ENCODE measurements at regions not wholly inside any gene's neighbourhood (a gene's known extent, or its start where the extent isn't known, plus 50 kb on each side); places are given as distances from the start of the nearest gene placed in this dataset.

DNA sequence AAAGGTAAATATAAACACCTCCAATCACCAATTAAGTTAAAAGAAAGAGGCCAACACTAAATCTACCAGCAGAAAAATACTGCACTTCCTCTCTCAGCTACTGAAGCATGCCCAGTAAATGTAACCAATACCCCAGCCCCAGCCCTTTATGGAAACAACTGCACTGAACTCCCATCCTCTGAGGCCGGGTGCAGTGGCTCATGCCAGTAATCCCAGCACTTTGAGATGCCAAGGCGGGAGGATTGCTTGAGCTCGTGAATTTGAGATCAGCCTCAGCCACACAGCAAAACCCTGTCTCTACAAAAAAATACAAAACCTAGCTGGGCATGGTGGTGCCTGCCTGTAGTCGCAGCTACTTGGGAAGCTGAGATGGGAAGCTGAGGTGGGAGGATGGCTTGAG is 221.6 kb upstream of the SOX21 start:
- TF ChIP-seq POLR2AphosphoS5 (IDR thresholded peaks at IDR 0.05; ENCODE audit: low read depth, low read length) (no peak), TCF7L2 (IDR thresholded peaks at IDR 0.05; ENCODE audit: low read depth, low read length) (no peak), SIN3A (IDR thresholded peaks at IDR 0.05; ENCODE audit: borderline replicate concordance, insufficient read depth, low read depth, low read length) (no peak)
- TF ChIP-seq, protein P1, sequence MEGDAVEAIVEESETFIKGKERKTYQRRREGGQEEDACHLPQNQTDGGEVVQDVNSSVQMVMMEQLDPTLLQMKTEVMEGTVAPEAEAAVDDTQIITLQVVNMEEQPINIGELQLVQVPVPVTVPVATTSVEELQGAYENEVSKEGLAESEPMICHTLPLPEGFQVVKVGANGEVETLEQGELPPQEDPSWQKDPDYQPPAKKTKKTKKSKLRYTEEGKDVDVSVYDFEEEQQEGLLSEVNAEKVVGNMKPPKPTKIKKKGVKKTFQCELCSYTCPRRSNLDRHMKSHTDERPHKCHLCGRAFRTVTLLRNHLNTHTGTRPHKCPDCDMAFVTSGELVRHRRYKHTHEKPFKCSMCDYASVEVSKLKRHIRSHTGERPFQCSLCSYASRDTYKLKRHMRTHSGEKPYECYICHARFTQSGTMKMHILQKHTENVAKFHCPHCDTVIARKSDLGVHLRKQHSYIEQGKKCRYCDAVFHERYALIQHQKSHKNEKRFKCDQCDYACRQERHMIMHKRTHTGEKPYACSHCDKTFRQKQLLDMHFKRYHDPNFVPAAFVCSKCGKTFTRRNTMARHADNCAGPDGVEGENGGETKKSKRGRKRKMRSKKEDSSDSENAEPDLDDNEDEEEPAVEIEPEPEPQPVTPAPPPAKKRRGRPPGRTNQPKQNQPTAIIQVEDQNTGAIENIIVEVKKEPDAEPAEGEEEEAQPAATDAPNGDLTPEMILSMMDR (IDR thresholded peaks at IDR 0.05) = no peak
- TF ChIP-seq, protein P2, sequence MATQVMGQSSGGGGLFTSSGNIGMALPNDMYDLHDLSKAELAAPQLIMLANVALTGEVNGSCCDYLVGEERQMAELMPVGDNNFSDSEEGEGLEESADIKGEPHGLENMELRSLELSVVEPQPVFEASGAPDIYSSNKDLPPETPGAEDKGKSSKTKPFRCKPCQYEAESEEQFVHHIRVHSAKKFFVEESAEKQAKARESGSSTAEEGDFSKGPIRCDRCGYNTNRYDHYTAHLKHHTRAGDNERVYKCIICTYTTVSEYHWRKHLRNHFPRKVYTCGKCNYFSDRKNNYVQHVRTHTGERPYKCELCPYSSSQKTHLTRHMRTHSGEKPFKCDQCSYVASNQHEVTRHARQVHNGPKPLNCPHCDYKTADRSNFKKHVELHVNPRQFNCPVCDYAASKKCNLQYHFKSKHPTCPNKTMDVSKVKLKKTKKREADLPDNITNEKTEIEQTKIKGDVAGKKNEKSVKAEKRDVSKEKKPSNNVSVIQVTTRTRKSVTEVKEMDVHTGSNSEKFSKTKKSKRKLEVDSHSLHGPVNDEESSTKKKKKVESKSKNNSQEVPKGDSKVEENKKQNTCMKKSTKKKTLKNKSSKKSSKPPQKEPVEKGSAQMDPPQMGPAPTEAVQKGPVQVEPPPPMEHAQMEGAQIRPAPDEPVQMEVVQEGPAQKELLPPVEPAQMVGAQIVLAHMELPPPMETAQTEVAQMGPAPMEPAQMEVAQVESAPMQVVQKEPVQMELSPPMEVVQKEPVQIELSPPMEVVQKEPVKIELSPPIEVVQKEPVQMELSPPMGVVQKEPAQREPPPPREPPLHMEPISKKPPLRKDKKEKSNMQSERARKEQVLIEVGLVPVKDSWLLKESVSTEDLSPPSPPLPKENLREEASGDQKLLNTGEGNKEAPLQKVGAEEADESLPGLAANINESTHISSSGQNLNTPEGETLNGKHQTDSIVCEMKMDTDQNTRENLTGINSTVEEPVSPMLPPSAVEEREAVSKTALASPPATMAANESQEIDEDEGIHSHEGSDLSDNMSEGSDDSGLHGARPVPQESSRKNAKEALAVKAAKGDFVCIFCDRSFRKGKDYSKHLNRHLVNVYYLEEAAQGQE (IDR thresholded peaks at IDR 0.05; ENCODE audit: insufficient read depth in 1 of 2, low read depth in 2 of 2, low read length in 1 of 2) = no peak
- in situ Hi-C loops (cut with HindIII; ENCODE audit: low pct_unique_long_range_greater_than_20kb, low sequenced_read_pairs) = no loop called here
- no peak for DNase-seq (ENCODE audit: low read depth, low spot score)

DNA sequence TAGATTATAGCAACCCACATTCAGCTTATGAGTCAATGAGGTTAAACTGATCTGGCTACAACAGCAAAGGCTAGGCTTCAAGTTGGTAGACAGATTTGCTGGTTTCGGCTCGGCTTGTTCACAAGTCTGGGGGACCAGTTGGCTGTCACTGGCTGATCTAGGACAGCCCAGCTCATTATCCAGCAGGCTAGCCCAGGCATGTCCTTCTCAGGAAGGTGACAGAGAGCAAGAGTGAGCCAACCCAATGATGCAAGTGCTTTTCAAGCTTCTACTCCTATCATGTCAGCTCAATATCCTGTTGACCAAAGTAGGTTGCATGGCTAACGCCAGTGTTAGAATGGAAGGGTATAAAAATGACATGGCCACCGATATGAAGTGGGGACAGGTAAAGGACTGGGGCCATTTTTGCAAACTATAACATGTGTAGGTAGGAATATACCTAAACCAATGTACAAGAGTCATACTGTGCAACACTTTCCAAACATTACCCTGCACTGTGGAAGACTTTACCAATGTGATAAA is 220.9 kb upstream of the SOX21 start:
- ChIA-PET CTCF (no interaction called here), POLR2A (no interaction called here)
- Histone ChIP-seq H3K36me3 (ENCODE audit: control insufficient read depth, insufficient read depth, low read length) (no peaks in the 10 kb centered on the region), H3K27ac (ENCODE audit: low read length) (no peak overlapping the region), H3K4me3 (ENCODE audit: low read depth in 2 of 2, low read length in 2 of 2) (no peak overlapping the region), H3K27me3 (ENCODE audit: control insufficient read depth, insufficient read depth, low read length) (no peaks in the 10 kb centered on the region), H3K9me3 (ENCODE audit: control insufficient read depth, insufficient read depth, low read depth, low read length) (no peaks in the 10 kb centered on the region), H3K4me1 (ENCODE audit: control insufficient read depth, insufficient read depth, low read length) (no peaks in the 10 kb centered on the region)
- no peak for DNase-seq (ENCODE audit: low read depth, low spot score)
- BruUV-seq (replicated peaks) = no TSS peak
- TF ChIP-seq, protein P2 (IDR thresholded peaks at IDR 0.05; ENCODE audit: insufficient read depth in 1 of 2, low read depth in 2 of 2, low read length in 1 of 2) = no peak
- TF ChIP-seq, protein P1 (IDR thresholded peaks at IDR 0.05) = no peak
- TF ChIP-seq TCF7L2 (IDR thresholded peaks at IDR 0.05; ENCODE audit: low read depth, low read length) (no peak), POLR2AphosphoS5 (IDR thresholded peaks at IDR 0.05; ENCODE audit: low read depth, low read length) (no peak), SIN3A (IDR thresholded peaks at IDR 0.05; ENCODE audit: borderline replicate concordance, insufficient read depth, low read depth, low read length) (no peak)
- ATAC-seq = no peak
- in situ Hi-C loops (cut with HindIII; ENCODE audit: low pct_unique_long_range_greater_than_20kb, low sequenced_read_pairs) (no loop called here), intact Hi-C loops (cut with micrococcal nuclease; ENCODE audit: unreplicated experiment) (no loop called here)

More for the DNA sequence above, 221.6 kb upstream of the SOX21 start:
- no TSS peak for BruUV-seq (replicated peaks)
- Histone ChIP-seq H3K27ac (ENCODE audit: low read length) (no peak overlapping the region), H3K36me3 (ENCODE audit: control insufficient read depth, insufficient read depth, low read length) (no peaks in the 10 kb centered on the region), H3K27me3 (ENCODE audit: control insufficient read depth, insufficient read depth, low read length) (no peaks in the 10 kb centered on the region), H3K4me3 (ENCODE audit: low read depth in 2 of 2, low read length in 2 of 2) (no peak overlapping the region), H3K4me1 (ENCODE audit: control insufficient read depth, insufficient read depth, low read length) (no peaks in the 10 kb centered on the region), H3K9me3 (ENCODE audit: control insufficient read depth, insufficient read depth, low read depth, low read length) (no peaks in the 10 kb centered on the region)
- POLR2A ChIA-PET = no interaction called here
- CTCF ChIA-PET = no interaction called here
- no peak for ATAC-seq
- intact Hi-C loops (cut with micrococcal nuclease; ENCODE audit: unreplicated experiment) = no loop called here

Measured in Panc1 (cell line).